ENCODE measurements at regions not wholly inside any gene's neighbourhood (a gene's known extent, or its start where the extent isn't known, plus 50 kb on each side); places are given as distances from the start of the nearest gene placed in this dataset.

DNA sequence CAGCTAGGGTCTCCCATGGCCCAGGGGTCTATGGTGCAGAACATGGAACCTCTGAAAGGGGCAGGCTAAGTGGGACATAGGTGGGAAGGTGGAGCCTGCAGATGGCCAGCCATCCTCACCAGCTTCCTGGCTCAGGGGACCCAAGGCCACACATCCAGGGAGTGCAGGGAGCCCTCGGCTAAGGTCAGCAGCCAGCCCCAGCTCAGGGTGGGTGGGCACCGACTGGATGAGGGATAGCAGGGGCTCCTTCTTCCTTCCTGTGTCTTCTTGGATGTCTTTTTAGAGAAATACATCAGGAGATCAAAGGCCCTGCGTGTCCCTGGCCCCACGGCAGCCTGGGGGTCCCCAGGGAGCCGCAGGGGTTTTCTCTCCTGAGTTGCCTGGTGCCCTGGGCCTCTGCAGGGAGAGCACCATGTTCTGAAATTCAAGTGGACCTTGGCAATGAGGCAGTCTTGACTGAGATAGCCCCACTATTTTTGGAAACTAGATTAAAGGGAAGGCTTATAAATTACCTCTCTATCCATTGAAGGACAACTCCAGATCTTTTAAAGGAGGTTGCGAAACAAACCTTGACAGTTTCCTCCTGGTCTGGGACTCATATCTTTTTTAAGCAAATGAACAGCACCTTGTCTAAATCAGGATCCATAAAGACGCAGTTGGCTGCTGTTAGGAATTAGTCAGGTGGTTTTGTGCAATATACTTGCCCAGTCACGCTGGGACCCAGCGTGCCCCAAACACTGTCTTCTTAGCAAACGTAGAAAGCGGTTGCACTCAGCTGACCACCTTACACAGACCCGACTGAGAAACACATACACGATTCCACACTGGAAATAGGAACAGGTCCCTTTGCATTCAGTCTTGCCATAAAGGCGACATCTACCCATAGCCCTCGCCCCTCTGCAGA lies 242.3 kb downstream of the TOMM20 start:
- no peaks in the 10 kb centered on the region for H3K27me3 ChIP-seq (ENCODE audit: insufficient read depth, low read length)
- CTCF ChIA-PET = no interaction called here
- TF ChIP-seq RAD21 (IDR thresholded peaks at IDR 0.05; ENCODE audit: low read depth) (no peak), POLR2A (IDR thresholded peaks at IDR 0.05; ENCODE audit: borderline replicate concordance, extremely low read depth, insufficient read depth, insufficient read length) (no peak), EGR1 (IDR thresholded peaks at IDR 0.05; ENCODE audit: low read depth) (no peak), SP1 (IDR thresholded peaks at IDR 0.05; ENCODE audit: low read depth) (no peak), ELF1 (IDR thresholded peaks at IDR 0.05; ENCODE audit: borderline replicate concordance, low read depth) (no peak), SRF (IDR thresholded peaks at IDR 0.05; ENCODE audit: low read depth) (no peak), EZH2phosphoT487 (IDR thresholded peaks at IDR 0.05; ENCODE audit: borderline replicate concordance) (no peak)
- RAD21 ChIA-PET (ENCODE audit: low non-redundant PET in 1 of 2, low total read pairs in 2 of 2, uncharacterized antibody in 2 of 2, unreplicated experiment in 2 of 2) = no interaction called here
- intact Hi-C loops (cut with micrococcal nuclease) = no loop called here
- H3K79me2 ChIP-seq (ENCODE audit: insufficient read depth, low read length) = no peaks in the 10 kb centered on the region
- no TSS peak for BruUV-seq (replicated peaks)
- H3K4me3 ChIP-seq (replicated peaks in 1 of 2; ENCODE audit: low read depth in 1 of 2, low read length in 2 of 2) = no peak overlapping the region
- H3K36me3 ChIP-seq (ENCODE audit: control insufficient read depth in 1 of 2, insufficient read depth in 2 of 2, low read length in 2 of 2) = no peaks in the 10 kb centered on the region
- H3K9ac ChIP-seq (ENCODE audit: low read length) = no peak overlapping the region
- no peak for DNase-seq (ENCODE audit: low read depth, low spot score)
- no peaks in the 10 kb centered on the region for H3K4me1 ChIP-seq (ENCODE audit: control insufficient read depth in 1 of 2, insufficient read depth in 2 of 2, low read length in 2 of 2)
- no peak overlapping the region for H2AFZ ChIP-seq (ENCODE audit: low read depth, low read length, poor library complexity, severe bottlenecking)
- POLR2A ChIA-PET = no interaction called here
- no peaks in the 10 kb centered on the region for H4K20me1 ChIP-seq (ENCODE audit: insufficient read depth)
- no peak overlapping the region for H3K4me2 ChIP-seq (ENCODE audit: low read length)
- H3K9me2 ChIP-seq (ENCODE audit: insufficient read depth) = no peaks in the 10 kb centered on the region
- no peaks in the 10 kb centered on the region for H3K9me3 ChIP-seq (ENCODE audit: control insufficient read depth in 1 of 2, insufficient read depth in 1 of 2, low read depth in 1 of 2, low read length in 2 of 2)
- no peak for ATAC-seq
- no peak overlapping the region for H3K27ac ChIP-seq (ENCODE audit: low read depth, low read length)

DNA sequence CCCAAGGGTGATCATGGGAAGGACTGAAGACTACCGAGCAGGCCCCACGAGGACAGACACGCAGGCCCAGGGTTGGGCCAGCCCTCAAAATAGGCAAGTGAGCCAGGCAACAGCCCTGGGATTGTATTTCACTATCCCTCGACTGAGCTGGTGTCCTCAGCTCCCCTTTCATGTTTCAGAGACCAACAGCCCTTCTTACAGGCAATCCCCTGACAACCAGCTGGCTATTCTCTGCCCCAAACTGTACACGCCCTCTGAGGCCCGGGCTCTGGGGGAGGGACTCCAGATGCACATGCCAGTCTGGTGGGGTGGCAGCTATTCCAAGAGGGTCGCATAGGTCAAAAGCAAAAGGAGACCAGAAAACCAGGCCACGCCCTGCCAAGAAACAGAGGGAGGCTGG lies 243.0 kb downstream of the TOMM20 start:
- H3K79me2 ChIP-seq (ENCODE audit: insufficient read depth, low read length) = no peaks in the 10 kb centered on the region
- no peak overlapping the region for H3K4me2 ChIP-seq (ENCODE audit: low read length)
- no peaks in the 10 kb centered on the region for H3K9me2 ChIP-seq (ENCODE audit: insufficient read depth)
- POLR2A ChIA-PET = no interaction called here
- RAD21 ChIA-PET (ENCODE audit: low non-redundant PET in 1 of 2, low total read pairs in 2 of 2, uncharacterized antibody in 2 of 2, unreplicated experiment in 2 of 2) = no interaction called here
- no peaks in the 10 kb centered on the region for H4K20me1 ChIP-seq (ENCODE audit: insufficient read depth)
- H3K27me3 ChIP-seq (ENCODE audit: insufficient read depth, low read length) = no peaks in the 10 kb centered on the region
- intact Hi-C loops (cut with micrococcal nuclease) = no loop called here
- no peaks in the 10 kb centered on the region for H3K36me3 ChIP-seq (ENCODE audit: control insufficient read depth in 1 of 2, insufficient read depth in 2 of 2, low read length in 2 of 2)
- no peak overlapping the region for H3K9ac ChIP-seq (ENCODE audit: low read length)
- no peaks in the 10 kb centered on the region for H3K4me1 ChIP-seq (ENCODE audit: control insufficient read depth in 1 of 2, insufficient read depth in 2 of 2, low read length in 2 of 2)
- ATAC-seq = no peak
- no peak for TF ChIP-seq SIN3A (IDR thresholded peaks at IDR 0.05; ENCODE audit: low read depth)
- no peak for TF ChIP-seq POLR2A (IDR thresholded peaks at IDR 0.05; ENCODE audit: borderline replicate concordance, extremely low read depth, insufficient read depth, insufficient read length)
- no peak for TF ChIP-seq SP1 (IDR thresholded peaks at IDR 0.05; ENCODE audit: low read depth)
- no peak for TF ChIP-seq ATF3 (IDR thresholded peaks at IDR 0.05)
- no peak for TF ChIP-seq FOSL1 (IDR thresholded peaks at IDR 0.05; ENCODE audit: low read depth)
- no peak for TF ChIP-seq EGR1 (IDR thresholded peaks at IDR 0.05; ENCODE audit: low read depth)
- TF ChIP-seq ZNF274 (IDR thresholded peaks at IDR 0.05; ENCODE audit: low read depth, low read length) = no peak
- DNase-seq (ENCODE audit: low read depth, low spot score) = no peak
- H2AFZ ChIP-seq (ENCODE audit: low read depth, low read length, poor library complexity, severe bottlenecking) = no peak overlapping the region
- H3K27ac ChIP-seq (ENCODE audit: low read depth, low read length) = no peak overlapping the region
- no TSS peak for BruUV-seq (replicated peaks)
- H3K4me3 ChIP-seq (replicated peaks in 1 of 2; ENCODE audit: low read depth in 1 of 2, low read length in 2 of 2) = no peak overlapping the region
- CTCF ChIA-PET = no interaction called here
- no peaks in the 10 kb centered on the region for H3K9me3 ChIP-seq (ENCODE audit: control insufficient read depth in 1 of 2, insufficient read depth in 1 of 2, low read depth in 1 of 2, low read length in 2 of 2)
